GM12878 (cell line): ENCODE measurements at regions not wholly inside any gene's neighbourhood (a gene's known extent, or its start where the extent isn't known, plus 50 kb on each side); places are given as distances from the start of the nearest gene placed in this dataset.

Experiments
- ATAC-seq: fragments of 200-7000 bp; cut with Tn5 transposase; 3 replicates; pipeline ENCODE4 v1.9.1; 2020; ENCODE audit warnings: mild to moderate bottlenecking, moderate library complexity
- BruUV-seq: library from RNA; stranded (reverse); fragments of 400-500 nt; replicated peaks from 2 replicates; lab custom pipeline; 2021; lab: Mats Ljungman, UMichigan
- CTCF ChIA-PET: fragments of 300-600 bp; sonication (Branson Sonifier 250); formaldehyde crosslinking; extraction: SDS; loops from one replicate; lab custom pipeline; 2021; ENCODE audit warnings: inconsistent platforms; lab: Yijun Ruan, JAX
- POLR2A ChIA-PET: fragments of 350-600 bp; formaldehyde crosslinking; extraction: SDS; loops from one replicate; lab custom pipeline; 2021; ENCODE audit warnings: inconsistent platforms; lab: Charles Lee
- RAD21 ChIA-PET: fragments of 300-600 bp; sonication (Branson Sonifier 250); formaldehyde crosslinking; loops from one replicate; lab custom pipeline; 2023; ENCODE audit warnings: antibody characterized with exemption; ENCODE audit not compliant: unreplicated experiment; lab: Charles Lee
- SMC1A ChIA-PET: fragments of 300-600 bp; sonication (Branson Sonifier 250); formaldehyde crosslinking; loops from one replicate; lab custom pipeline; 2023; ENCODE audit not compliant: unreplicated experiment, uncharacterized antibody; lab: Charles Lee
- DNase-seq: peaks from one replicate; pipeline ENCODE4 v3.0.0-alpha.2; 2011; ENCODE audit warnings: low read depth, low spot score
- FAIRE-seq: peaks from 3 replicates; lab custom pipeline; 2011; peaks lifted over from hg19 to GRCh38; lab: Jason Lieb, UNC
- H2AFZ ChIP-seq: 2 replicates; pipeline ENCODE4 v1.6.0; 2011; ENCODE audit warnings: low read depth, low read length, control low read depth; ENCODE audit not compliant: control insufficient read depth
- H3K27ac ChIP-seq: 2 replicates; pipeline ENCODE4 v1.5.1; 2011; ENCODE audit warnings: control low read depth; ENCODE audit not compliant: control insufficient read depth, insufficient read depth
- H3K27me3 ChIP-seq, 2 experiments: replicated peaks in 1 of 2; 2 replicates each; pipeline versions ENCODE4 v1.6.0 to v1.6.1; 2011; ENCODE audit warnings: low read length in 1 of 2; ENCODE audit not compliant: control insufficient read depth in 2 of 2, insufficient read depth in 2 of 2
- H3K36me3 ChIP-seq, 2 experiments: 2 replicates each; pipeline ENCODE4 v1.5.1; 2011; ENCODE audit warnings: low read length in 1 of 2; ENCODE audit not compliant: control insufficient read depth in 2 of 2, insufficient read depth in 2 of 2
- H3K4me1 ChIP-seq: 2 replicates; pipeline ENCODE4 v1.6.1; 2011; ENCODE audit warnings: mild to moderate bottlenecking, low read length, moderate library complexity, mixed read lengths; ENCODE audit not compliant: control insufficient read depth, insufficient read depth
- H3K4me2 ChIP-seq: 2 replicates; pipeline ENCODE4 v1.6.0; 2011; ENCODE audit warnings: control low read depth; ENCODE audit not compliant: control insufficient read depth, insufficient read depth
- H3K4me3 ChIP-seq: fragments of 200-600 bp; sonication (generic); 2 replicates; pipeline ENCODE4 v1.5.1; 2016
- H3K79me2 ChIP-seq: 2 replicates; pipeline ENCODE4 v1.6.0; 2011; ENCODE audit warnings: low read length; ENCODE audit not compliant: control insufficient read depth, insufficient read depth
- H3K9ac ChIP-seq: 2 replicates; pipeline ENCODE4 v1.8.0; 2011; ENCODE audit warnings: low read length, control low read depth, mixed read lengths; ENCODE audit not compliant: control insufficient read depth, insufficient read depth
- H3K9me3 ChIP-seq: replicated peaks from 3 replicates; pipeline ENCODE4 v1.5.1; 2011; ENCODE audit warnings: mild to moderate bottlenecking, low read length; ENCODE audit not compliant: control insufficient read depth, insufficient read depth
- H4K20me1 ChIP-seq: 2 replicates; pipeline ENCODE4 v1.6.0; 2011; ENCODE audit not compliant: control insufficient read depth, insufficient read depth
- ATF2 ChIP-seq: IDR thresholded peaks from 2 replicates; pipeline ENCODE4 v1.6.1; 2012; ENCODE audit warnings: low read length, inconsistent platforms
- CBX5 ChIP-seq: sonication (generic); IDR thresholded peaks from 2 replicates; pipeline ENCODE4 v1.6.1; 2016; ENCODE audit warnings: low read depth, moderate library complexity, mild to moderate bottlenecking, inconsistent platforms
- EP300 ChIP-seq, 2 experiments: fragments of 150-350 bp in 1 of 2; IDR thresholded peaks; 2 replicates each; pipeline ENCODE4 v1.6.1; 2011 to 2012; ENCODE audit warnings: low read depth in 2 of 2, low read length in 2 of 2, borderline replicate concordance in 1 of 2, improper control_type of control experiment in 1 of 2, inconsistent platforms in 1 of 2; ENCODE audit not compliant: control insufficient read depth in 1 of 2
- FOS ChIP-seq: IDR thresholded peaks from 3 replicates; pipeline ENCODE4 v1.6.1; 2011; ENCODE audit warnings: borderline replicate concordance; ENCODE audit not compliant: insufficient read length; ENCODE audit errors: extremely low read depth
- GATAD2B ChIP-seq: fragments of 450-650 bp; conservative IDR thresholded peaks from 2 replicates; pipeline ENCODE4 v1.6.1; 2017; ENCODE audit warnings: low read depth, mild to moderate bottlenecking, moderate library complexity
- IRF3 ChIP-seq: fragments of 450-650 bp; IDR thresholded peaks from 2 replicates; pipeline ENCODE4 v1.6.1; 2014; ENCODE audit warnings: mild to moderate bottlenecking
- IRF5 ChIP-seq: fragments of 450-650 bp; IDR thresholded peaks from 2 replicates; pipeline ENCODE4 v1.6.1; 2017; ENCODE audit warnings: borderline replicate concordance
- JUNB ChIP-seq: IDR thresholded peaks from 2 replicates; pipeline ENCODE4 v1.6.1; 2016; ENCODE audit warnings: antibody characterized with exemption, mild to moderate bottlenecking
- MLLT1 ChIP-seq: fragments of 450-650 bp; IDR thresholded peaks from 2 replicates; pipeline ENCODE4 v1.6.1; 2016; ENCODE audit warnings: mild to moderate bottlenecking
- NR2C1 ChIP-seq: fragments of 450-650 bp; IDR thresholded peaks from 2 replicates; pipeline ENCODE4 v1.6.1; 2017; ENCODE audit warnings: antibody characterized with exemption, mild to moderate bottlenecking, moderate library complexity
- RUNX3 ChIP-seq: IDR thresholded peaks from 2 replicates; pipeline ENCODE4 v1.6.1; 2012; ENCODE audit warnings: low read length, inconsistent platforms
- STAT1 ChIP-seq: fragments of 450-650 bp; conservative IDR thresholded peaks from 2 replicates; pipeline ENCODE4 v1.6.1; 2014; ENCODE audit warnings: antibody characterized with exemption, mild to moderate bottlenecking
- TCF12 ChIP-seq: IDR thresholded peaks from 2 replicates; pipeline ENCODE4 v1.6.1; 2011; ENCODE audit warnings: low read depth, mild to moderate bottlenecking, low read length
- WGBS: methylation state at CpG from one replicate; pipeline ENCODE4 v1.1.6; 2016; ENCODE audit warnings: low lambda C conversion rate; ENCODE audit not compliant: insufficient replicate concordance, insufficient coverage; ENCODE audit errors: missing lambda C conversion rate; 5-methylcytosine and 5-hydroxymethylcytosine counted together
- in situ Hi-C: fragments of 300-500 bp; cut with MboI; formaldehyde crosslinking; loops from 9 replicates; pipeline ENCODE4 v1.14.3; 2018; ENCODE audit warnings: mixed read lengths
- intact Hi-C: fragments of 100-400 bp; cut with micrococcal nuclease; formaldehyde crosslinking; loops from one replicate; pipeline ENCODE4 v1.14.2; 2022; ENCODE audit not compliant: unreplicated experiment

GRCh38 chr12:17076028-17076744 is 470.2 kb upstream of the LMO3 start:
- H3K9me3 ChIP-seq = no peaks in the 10 kb centered on the region
- H3K4me1 ChIP-seq = no peaks in the 10 kb centered on the region
- 43% methylated on average over 2 of the region's 2 CpGs for WGBS
- SMC1A ChIA-PET = interaction anchor here (0.6 to 0.7 kb wide), 2 partner anchors 35 to 725 kb away, joined by 3 read pairs; no protein-coding TSS in a partner anchor
- no peak overlapping the region for H3K27ac ChIP-seq
- H4K20me1 ChIP-seq = no peaks in the 10 kb centered on the region
- no peak for TF ChIP-seq EP300 (IDR thresholded peaks at IDR 0.05; ENCODE audit: borderline replicate concordance in 1 of 2, control insufficient read depth in 1 of 2, low read depth in 2 of 2, low read length in 2 of 2)
- no peak for TF ChIP-seq MLLT1
- TF ChIP-seq JUNB = no peak
- TF ChIP-seq RUNX3 = no peak
- no peak for TF ChIP-seq TCF12
- no peak for TF ChIP-seq NR2C1
- TF ChIP-seq ATF2 = no peak
- no peak for TF ChIP-seq IRF5
- no peak for TF ChIP-seq IRF3
- no peak for TF ChIP-seq FOS
- no peak for TF ChIP-seq STAT1
- no peak for TF ChIP-seq GATAD2B
- no peak for TF ChIP-seq CBX5
- no peaks in the 10 kb centered on the region for H3K27me3 ChIP-seq
- no peak overlapping the region for H3K9ac ChIP-seq
- RAD21 ChIA-PET = no interaction called here
- DNase-seq (no peak), FAIRE-seq (no peak), ATAC-seq (no peak)
- POLR2A ChIA-PET = no interaction called here
- CTCF ChIA-PET = interaction anchor here (0.6 kb wide), 1 partner anchor 13 kb away, joined by 3 read pairs; no protein-coding TSS in a partner anchor
- H3K79me2 ChIP-seq = no peaks in the 10 kb centered on the region
- no peak overlapping the region for H2AFZ ChIP-seq
- H3K4me3 ChIP-seq = no peak overlapping the region
- H3K4me2 ChIP-seq = no peak overlapping the region
- intact Hi-C loops (no loop called here), in situ Hi-C loops (no loop called here)
- no peaks in the 10 kb centered on the region for H3K36me3 ChIP-seq
- BruUV-seq = no TSS peak
